ENCODE measurements at regions not wholly inside any gene's neighbourhood (a gene's known extent, or its start where the extent isn't known, plus 50 kb on each side); places are given as distances from the start of the nearest gene placed in this dataset.

DNA sequence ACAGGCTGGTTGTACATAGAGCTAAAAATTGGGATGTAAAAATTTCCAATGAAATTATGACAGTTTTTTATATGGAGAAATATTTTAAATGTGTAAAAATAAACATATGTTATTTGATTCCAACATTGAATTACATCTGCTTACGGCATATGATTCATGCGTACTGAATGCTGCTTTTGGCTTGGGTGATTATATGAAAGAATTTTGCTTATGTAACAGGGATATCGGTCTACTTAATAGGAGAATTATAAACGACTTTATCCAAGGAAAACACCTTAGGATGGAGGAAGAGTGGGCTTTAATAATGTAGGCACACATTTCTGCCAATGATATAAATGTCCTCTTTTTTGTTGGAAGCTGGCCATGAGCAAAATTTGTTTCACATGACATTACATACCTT is 197.3 kb upstream of the GOT2 start:
- no peaks in the 10 kb centered on the region for H3K79me2 ChIP-seq (ENCODE audit: insufficient read depth, low read length)
- H3K4me1 ChIP-seq (ENCODE audit: insufficient read depth, low read length): no peaks in the 10 kb centered on the region
- H3K27ac ChIP-seq (ENCODE audit: extremely low read length, insufficient read depth, low read length): no peak overlapping the region
- no peak overlapping the region for H3K9ac ChIP-seq (ENCODE audit: insufficient read depth, low read depth, low read length)
- intact Hi-C loops (cut with micrococcal nuclease; ENCODE audit: unreplicated experiment): no loop called here
- no TSS peak for BruUV-seq (replicated peaks)
- no peak overlapping the region for H3K4me3 ChIP-seq (replicated peaks in 1 of 3; ENCODE audit: insufficient read depth in 1 of 3, low read depth in 2 of 3, low read length in 3 of 3)
- no peaks in the 10 kb centered on the region for H4K20me1 ChIP-seq (ENCODE audit: insufficient read depth, low read length)
- TF ChIP-seq ZNF343 (CRISPR knock-in tag; IDR thresholded peaks at IDR 0.05): no peak
- TF ChIP-seq ZBTB10 (CRISPR knock-in tag; IDR thresholded peaks at IDR 0.05; ENCODE audit: borderline replicate concordance): no peak
- TF ChIP-seq ELF3 (CRISPR knock-in tag; IDR thresholded peaks at IDR 0.05): no peak
- TF ChIP-seq PAX8 (CRISPR knock-in tag; IDR thresholded peaks at IDR 0.05; ENCODE audit: borderline replicate concordance): no peak
- no peak for TF ChIP-seq FOXO1 (CRISPR knock-in tag; IDR thresholded peaks at IDR 0.05)
- no peak for TF ChIP-seq HOXA5 (CRISPR knock-in tag; IDR thresholded peaks at IDR 0.05)
- no peaks in the 10 kb centered on the region for H3K9me3 ChIP-seq (ENCODE audit: low read length)
- FAIRE-seq (no peak), DNase-seq (ENCODE audit: low spot score) (no peak), ATAC-seq (no peak)
- in situ Hi-C loops (cut with HindIII; ENCODE audit: extremely low pct_ligation_motif_present, low pct_unique_long_range_greater_than_20kb): no loop called here
- no peak overlapping the region for H3K4me2 ChIP-seq (ENCODE audit: low read depth, low read length)
- no peak overlapping the region for H2AFZ ChIP-seq (ENCODE audit: low read length)
- no peaks in the 10 kb centered on the region for H3K27me3 ChIP-seq (ENCODE audit: control insufficient read depth in 1 of 2, insufficient read depth in 2 of 2, low read length in 2 of 2)
- POLR2A ChIA-PET: no interaction called here
- CTCF ChIA-PET (ENCODE audit: low intra/inter-chr PET ratio, low total read pairs): no interaction called here
- no peaks in the 10 kb centered on the region for H3K36me3 ChIP-seq (replicated peaks in 1 of 2; ENCODE audit: control insufficient read depth in 1 of 2, insufficient read depth in 2 of 2, low read length in 2 of 2)
- 15% methylated on average over 4 of the region's 4 CpGs for WGBS (ENCODE audit: low lambda C conversion rate)

- no peaks in the 10 kb centered on the region for H3K9me3 ChIP-seq (ENCODE audit: low read length)
- H3K79me2 ChIP-seq (ENCODE audit: insufficient read depth, low read length): no peaks in the 10 kb centered on the region
- ChIA-PET POLR2A (no interaction called here), CTCF (ENCODE audit: low intra/inter-chr PET ratio, low total read pairs) (no interaction called here)
- no peak overlapping the region for H2AFZ ChIP-seq (ENCODE audit: low read length)
- H3K27ac ChIP-seq (ENCODE audit: extremely low read length, insufficient read depth, low read length): no peak overlapping the region
- intact Hi-C loops (cut with micrococcal nuclease; ENCODE audit: unreplicated experiment) (no loop called here), in situ Hi-C loops (cut with HindIII; ENCODE audit: extremely low pct_ligation_motif_present, low pct_unique_long_range_greater_than_20kb) (no loop called here)
- ATAC-seq (no peak), DNase-seq (ENCODE audit: low spot score) (no peak), FAIRE-seq (no peak)
- H3K4me3 ChIP-seq (replicated peaks in 1 of 3; ENCODE audit: insufficient read depth in 1 of 3, low read depth in 2 of 3, low read length in 3 of 3): no peak overlapping the region
- no peaks in the 10 kb centered on the region for H3K4me1 ChIP-seq (ENCODE audit: insufficient read depth, low read length)
- H3K36me3 ChIP-seq (replicated peaks in 1 of 2; ENCODE audit: control insufficient read depth in 1 of 2, insufficient read depth in 2 of 2, low read length in 2 of 2): no peaks in the 10 kb centered on the region
- H3K27me3 ChIP-seq (ENCODE audit: control insufficient read depth in 1 of 2, insufficient read depth in 2 of 2, low read length in 2 of 2): no peaks in the 10 kb centered on the region
- no peaks in the 10 kb centered on the region for H4K20me1 ChIP-seq (ENCODE audit: insufficient read depth, low read length)
- BruUV-seq (replicated peaks): no TSS peak
- no peak overlapping the region for H3K4me2 ChIP-seq (ENCODE audit: low read depth, low read length)
- H3K9ac ChIP-seq (ENCODE audit: insufficient read depth, low read depth, low read length): no peak overlapping the region
- WGBS (ENCODE audit: low lambda C conversion rate): 2% methylated on average over 2 of the region's 2 CpGs
- TF ChIP-seq MXI1 (IDR thresholded peaks at IDR 0.05; ENCODE audit: borderline replicate concordance, low read depth, low read length) (no peak), MLLT10 (CRISPR knock-in tag; IDR thresholded peaks at IDR 0.05) (no peak), ZNF841 (CRISPR knock-in tag; IDR thresholded peaks at IDR 0.05; ENCODE audit: borderline replicate concordance) (no peak), TAF15 (IDR thresholded peaks at IDR 0.05; ENCODE audit: low read depth, low read length, poor library complexity, severe bottlenecking) (no peak), HOXD1 (CRISPR knock-in tag; IDR thresholded peaks at IDR 0.05) (no peak), ZNF781 (CRISPR knock-in tag; IDR thresholded peaks at IDR 0.05; ENCODE audit: borderline replicate concordance, not compliant biosample characterization) (no peak), NONO (IDR thresholded peaks at IDR 0.05) (no peak), NONO (CRISPR knock-in tag; conservative IDR thresholded peaks at IDR 0.05) (no peak), SOX6 (IDR thresholded peaks at IDR 0.05) (no peak), SOX6 (CRISPR knock-in tag; IDR thresholded peaks at IDR 0.05) (no peak), RAD21 (CRISPR knock-in tag; IDR thresholded peaks at IDR 0.05) (no peak), ZNF260 (CRISPR knock-in tag; IDR thresholded peaks at IDR 0.05; ENCODE audit: borderline replicate concordance, low read depth) (no peak)
- TF ChIP-seq, protein P1, sequence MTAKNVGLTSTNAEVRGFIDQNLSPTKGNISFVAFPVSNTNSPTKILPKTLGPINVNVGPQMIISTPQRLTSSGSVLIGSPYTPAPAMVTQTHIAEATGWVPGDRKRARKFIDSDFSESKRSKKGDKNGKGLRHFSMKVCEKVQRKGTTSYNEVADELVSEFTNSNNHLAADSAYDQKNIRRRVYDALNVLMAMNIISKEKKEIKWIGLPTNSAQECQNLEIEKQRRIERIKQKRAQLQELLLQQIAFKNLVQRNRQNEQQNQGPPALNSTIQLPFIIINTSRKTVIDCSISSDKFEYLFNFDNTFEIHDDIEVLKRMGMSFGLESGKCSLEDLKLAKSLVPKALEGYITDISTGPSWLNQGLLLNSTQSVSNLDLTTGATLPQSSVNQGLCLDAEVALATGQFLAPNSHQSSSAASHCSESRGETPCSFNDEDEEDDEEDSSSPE (CRISPR knock-in tag; IDR thresholded peaks at IDR 0.05): no peak
These were observed 189.0 kb upstream of the GOT2 start for GRCh38 chr16:58923094-58923493.

All from HepG2 (cell line).